Cortex of kidney (tissue), 1 donor: ENCODE measurements at regions not wholly inside any gene's neighbourhood (a gene's known extent, or its start where the extent isn't known, plus 50 kb on each side); places are given as distances from the start of the nearest gene placed in this dataset.

Source experiments
- DNase-seq: peaks from one replicate; lab custom pipeline; 2025; lab: John Stamatoyannopoulos, UW

DNA sequence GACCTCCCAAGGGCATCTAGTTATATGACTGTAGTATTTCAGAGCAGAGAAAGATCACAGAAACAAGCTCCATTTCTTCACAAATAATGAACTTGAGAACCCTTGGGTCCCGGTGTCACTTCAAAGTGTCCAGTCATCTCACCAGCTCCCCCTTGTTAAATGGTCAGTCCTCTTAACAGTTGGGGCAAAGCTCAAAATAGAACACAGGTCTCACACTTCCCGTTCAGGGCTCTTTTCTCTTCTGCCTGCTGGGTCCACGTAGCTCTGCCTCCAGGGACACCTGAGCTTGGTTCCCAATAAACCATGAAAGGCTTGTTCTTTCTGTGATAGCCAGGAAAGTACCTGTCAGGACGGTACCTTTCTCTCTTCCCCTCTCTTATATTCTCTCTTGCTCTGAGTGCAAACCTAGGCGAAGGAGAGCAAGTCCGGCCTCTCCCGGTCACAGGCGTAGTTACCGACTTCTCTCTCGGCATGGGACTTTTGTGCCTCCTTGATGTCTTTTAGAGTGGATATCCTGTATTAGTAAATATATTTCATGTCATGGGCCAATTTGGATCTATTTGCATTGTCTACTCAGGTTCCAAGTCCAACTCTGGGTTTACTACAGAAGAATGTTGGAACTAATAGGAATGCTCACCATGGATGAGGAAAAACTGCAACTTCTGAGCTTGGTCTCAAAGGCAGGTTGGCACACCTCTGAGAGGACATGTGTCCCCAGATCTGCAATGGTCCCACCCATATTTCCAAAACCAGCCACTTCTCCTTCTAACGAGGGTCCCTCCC lies 118.8 kb upstream of the PARP11 start:
- DNase-seq: no peak

DNA sequence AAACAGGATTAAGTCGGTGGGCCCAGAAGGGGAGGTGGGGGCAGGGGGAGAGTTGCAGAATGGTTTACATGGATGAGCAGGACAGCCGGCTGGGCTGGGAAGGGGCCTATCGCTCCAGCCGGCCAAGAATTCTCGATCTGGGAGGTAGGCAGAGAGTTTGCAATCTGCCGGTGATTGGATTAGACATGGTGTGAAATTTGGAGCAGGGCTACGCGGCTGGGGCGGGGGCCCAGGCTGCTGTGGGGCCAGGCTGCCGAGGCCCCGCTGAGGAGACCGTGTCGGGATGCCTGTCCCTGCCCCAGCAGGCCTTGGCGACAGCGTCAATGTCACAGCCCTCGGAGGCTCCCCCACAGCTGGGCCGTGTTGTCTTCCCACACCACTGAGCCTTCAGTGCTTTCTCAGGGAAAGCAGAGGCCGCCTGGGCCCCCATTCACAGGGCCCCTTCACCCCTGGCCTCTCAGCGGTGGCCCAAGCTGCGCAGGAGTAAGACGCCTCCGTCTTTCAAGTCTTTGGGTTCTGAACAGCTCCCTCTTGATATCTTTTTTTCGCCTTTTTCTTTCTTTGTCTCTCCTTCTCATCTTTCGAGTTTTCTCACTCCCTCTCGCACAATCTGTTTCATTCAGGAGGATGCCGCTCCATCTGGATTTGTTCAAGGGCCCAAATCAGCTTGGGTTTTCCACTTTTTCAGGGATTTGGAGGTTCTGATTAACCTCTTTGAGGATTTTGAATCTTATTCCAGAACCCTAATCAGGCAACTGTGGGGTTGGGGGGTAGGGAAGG lies 117.5 kb upstream of the PARP11 start:
- no peak for DNase-seq

GRCh38 chr12:3989218-3989550 lies 116.0 kb upstream of the PARP11 start:
- no peak for DNase-seq

GRCh38 chr12:3988519-3989217 lies 115.5 kb upstream of the PARP11 start:
- no peak for DNase-seq

GRCh38 chr12:3987571-3987970 lies 114.4 kb upstream of the PARP11 start:
- DNase-seq: no peak

GRCh38 chr12:3980504-3981272 lies 107.5 kb upstream of the PARP11 start:
- DNase-seq: no peak

GRCh38 chr12:3977621-3978020 lies 104.4 kb upstream of the PARP11 start:
- no peak for DNase-seq

DNA sequence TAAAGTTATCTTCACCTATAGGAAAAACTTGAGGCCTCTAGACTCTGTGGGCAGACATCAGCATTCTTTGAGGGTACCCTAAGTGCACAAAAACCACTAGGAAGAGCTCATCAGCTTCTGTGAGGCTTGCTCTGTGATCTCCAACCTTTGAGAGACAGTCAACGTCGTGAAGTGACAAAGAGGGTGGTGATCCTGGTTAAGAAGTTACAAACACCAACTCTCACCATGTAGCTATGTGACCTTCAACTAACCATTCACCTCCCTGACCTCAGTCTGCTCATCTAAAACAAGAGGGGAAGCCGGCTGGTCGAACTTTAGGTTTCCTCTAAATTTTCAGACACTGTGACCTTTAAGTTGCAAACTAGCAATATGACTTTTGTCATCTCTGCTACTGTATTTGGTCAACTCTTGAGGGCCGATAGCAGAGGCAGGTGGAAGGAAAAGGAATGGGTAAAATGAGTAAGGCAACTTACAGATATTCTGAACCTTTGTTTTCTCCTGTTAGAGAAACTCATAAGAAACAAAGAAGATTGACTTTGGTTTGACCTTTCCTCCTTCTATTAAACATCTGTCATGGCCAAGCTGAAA lies 103.2 kb upstream of the PARP11 start:
- DNase-seq: no peak

DNA sequence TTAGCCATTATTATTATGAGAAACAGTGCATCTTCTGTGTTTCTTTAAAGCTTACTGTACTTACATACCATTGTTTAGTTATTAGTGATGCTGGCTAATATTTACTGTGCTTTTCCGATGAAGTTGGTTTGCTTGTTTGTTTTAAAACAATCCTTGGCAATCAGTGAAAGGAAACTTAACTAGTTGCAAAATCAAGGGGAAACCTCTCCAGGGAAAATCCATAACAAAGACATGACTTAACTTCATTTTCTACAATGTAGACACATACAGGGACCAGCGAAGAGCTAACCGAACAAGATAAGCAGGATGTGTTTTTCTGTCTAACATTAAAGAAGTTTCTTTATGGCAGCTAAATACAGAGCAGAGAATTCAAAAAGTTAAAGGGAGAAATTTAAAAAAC lies 102.5 kb upstream of the PARP11 start:
- no peak for DNase-seq

- no peak for DNase-seq
These were observed 101.7 kb upstream of the PARP11 start for GRCh38 chr12:3974883-3975282.

DNA sequence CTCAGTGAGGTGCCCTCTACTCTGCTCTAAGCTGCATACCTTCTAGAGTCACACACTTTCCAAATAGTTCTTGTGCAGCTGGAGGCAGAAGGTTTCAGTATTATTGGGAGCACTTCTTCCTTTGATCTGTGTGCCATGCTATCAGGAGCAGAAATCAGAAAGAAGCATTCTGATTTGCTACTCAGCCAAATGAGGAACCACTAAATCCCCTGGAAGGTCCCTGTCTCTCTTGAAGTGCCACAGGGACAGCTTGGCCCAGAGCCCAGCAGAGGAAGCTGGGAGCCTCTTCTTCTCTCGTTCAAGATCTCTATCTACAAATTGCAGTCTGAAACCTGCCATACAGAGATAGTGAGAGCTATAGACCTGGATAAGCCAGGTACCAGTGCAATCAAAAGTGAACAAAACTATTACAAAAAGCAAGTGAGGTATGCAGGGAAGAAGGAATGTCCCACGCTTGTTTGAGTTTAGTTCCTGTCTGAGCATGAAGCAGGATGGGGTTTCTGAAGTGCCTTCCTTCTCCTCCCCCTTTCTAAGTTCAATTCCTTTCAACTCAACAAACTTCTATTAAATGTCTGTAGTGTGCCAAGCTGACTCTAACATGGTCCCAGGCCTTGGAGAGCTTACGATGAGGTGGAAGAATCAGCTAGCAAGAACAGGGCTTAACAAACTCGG lies 100.9 kb upstream of the PARP11 start:
- DNase-seq: no peak

DNA sequence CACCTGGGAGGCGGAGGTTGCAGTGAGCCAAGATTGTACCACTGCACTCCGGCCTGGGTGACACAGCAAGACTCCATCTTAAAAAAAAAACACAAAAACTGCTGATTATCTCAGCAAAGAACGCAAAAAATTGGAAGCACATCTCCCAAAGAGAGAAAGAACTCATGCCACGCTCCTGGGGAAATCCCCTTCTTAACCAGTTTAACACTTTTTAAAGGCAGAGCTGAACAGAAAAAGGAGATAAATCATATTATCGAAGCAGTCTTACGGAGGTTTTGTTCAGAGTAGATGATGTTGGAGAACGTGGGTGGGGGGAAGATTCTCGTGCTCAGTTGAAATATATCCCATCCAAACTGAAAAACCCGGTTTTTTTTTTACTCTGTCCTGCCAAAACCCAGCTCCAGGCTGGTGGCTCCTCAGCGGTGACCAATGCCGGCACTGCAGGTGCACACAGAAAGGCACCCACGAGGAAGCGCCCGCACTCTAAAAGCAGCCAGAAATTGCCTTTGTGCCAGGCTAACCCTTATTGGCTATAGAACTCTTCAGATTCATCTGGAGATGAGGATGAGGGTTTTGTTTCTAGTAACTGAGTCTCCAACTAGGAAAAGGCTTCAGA lies 100.2 kb upstream of the PARP11 start:
- no peak for DNase-seq

- DNase-seq: no peak
These were observed 99.4 kb upstream of the PARP11 start for GRCh38 chr12:3972576-3972975.

DNA sequence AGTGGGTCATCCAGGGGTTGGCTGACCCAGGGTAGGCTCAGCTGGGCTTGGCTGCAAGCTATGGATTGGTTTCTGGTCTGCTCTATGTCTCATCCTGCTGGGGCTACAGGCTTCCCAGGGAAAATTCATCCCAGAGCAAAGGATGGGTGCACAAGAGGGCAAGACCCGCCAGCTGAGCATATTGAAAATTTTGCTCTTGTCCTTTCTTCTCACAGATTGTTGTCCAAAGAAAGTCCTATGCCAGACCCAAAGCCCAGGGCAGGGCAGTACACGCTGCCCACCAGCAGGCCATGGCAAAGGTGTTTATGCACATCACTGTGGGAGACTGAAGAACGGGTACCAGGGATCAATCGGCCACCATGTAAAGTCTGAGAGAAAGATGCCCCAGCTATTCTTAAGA lies 95.3 kb upstream of the PARP11 start:
- DNase-seq: no peak

- no peak for DNase-seq
These were observed 94.5 kb upstream of the PARP11 start for GRCh38 chr12:3967556-3968160.

- DNase-seq: no peak
These were observed 93.2 kb upstream of the PARP11 start for GRCh38 chr12:3966376-3966775.

DNA sequence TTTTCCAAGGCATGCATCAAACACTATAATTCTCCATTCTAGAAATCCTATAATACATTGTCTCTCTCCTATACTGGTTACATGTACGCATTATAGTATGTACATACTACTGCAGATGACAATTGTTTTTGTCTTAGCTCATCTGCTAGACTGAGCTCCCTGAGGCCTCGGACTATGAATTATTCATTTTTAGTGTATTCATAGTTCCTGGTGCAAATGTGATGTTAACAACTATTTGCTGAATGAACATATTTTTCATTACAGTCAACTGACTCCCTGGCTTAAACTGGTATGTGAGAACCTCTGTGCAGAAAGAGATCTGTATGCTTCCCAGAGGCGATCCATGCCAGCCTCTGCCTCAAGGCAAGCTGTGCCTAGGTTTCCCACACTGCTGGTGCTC lies 91.8 kb upstream of the PARP11 start:
- no peak for DNase-seq

- DNase-seq: no peak
These were observed 91.2 kb upstream of the PARP11 start for GRCh38 chr12:3964439-3964838.

DNA sequence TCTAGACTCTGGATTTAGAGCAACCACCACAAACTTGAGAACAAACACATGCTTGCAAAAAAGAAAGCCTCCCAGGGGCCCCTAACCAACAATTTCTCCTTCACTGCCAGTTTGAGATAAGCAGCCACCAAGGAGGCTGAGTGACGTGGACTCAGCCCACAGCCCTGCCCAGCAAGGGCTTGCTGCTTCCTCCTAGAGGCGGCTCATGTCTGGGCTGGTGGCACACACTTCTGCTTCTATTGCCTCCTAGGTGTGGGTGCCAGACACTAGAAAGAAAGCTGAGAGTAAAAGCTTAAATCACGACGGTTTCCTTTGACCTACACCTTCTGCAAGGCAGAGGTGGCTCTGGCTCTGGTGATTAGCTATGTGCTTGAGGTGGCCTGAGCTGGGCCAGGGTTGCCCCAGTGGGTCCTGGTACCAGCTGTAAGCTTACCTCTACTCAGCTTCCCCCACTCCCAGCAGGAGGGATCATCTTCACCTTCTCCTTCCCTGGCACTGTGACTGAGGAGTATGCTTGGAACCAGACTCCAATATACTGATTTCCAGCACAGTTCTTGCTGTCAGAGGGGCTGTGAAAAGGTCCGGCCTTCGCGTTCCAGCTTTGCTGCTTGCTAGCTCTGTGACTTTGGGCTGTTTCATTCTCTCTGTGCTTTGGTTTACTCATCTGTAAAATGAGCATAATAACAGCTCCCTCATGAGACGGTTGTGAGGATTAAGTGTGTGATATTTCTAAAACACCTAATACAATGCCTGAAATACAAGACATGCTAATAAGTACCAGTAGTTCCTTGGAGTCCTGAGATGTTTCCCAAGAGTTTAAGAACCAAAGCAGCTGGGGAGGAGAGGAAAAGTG lies 89.7 kb upstream of the PARP11 start:
- no peak for DNase-seq
